Activated T-cell treated with anti-CD3 and anti-CD28 coated beads for 4 hours (primary cell): ENCODE measurements at regions not wholly inside any gene's neighbourhood (a gene's known extent, or its start where the extent isn't known, plus 50 kb on each side); places are given as distances from the start of the nearest gene placed in this dataset.
"Not testable (repeated sequence)": the region's sequence is repeated elsewhere in the genome, so short reads cannot be mapped to it uniquely, and the experiment has no call there.

ENCODE experiments used
- DNase-seq: peaks from one replicate; pipeline ENCODE4 v3.0.0-alpha.2; 2020

- no peak for DNase-seq
Measured at GRCh38 chr4:27123123-27123768, 262.6 kb downstream of the STIM2 start.

GRCh38 chr4:27123769-27124124 lies 263.1 kb downstream of the STIM2 start:
- no peak for DNase-seq

- not testable (repeated sequence) for DNase-seq
Measured at GRCh38 chr4:27126895-27127294, 266.3 kb downstream of the STIM2 start.

- DNase-seq, result no peak
Measured at GRCh38 chr4:27128443-27128842, 267.8 kb downstream of the STIM2 start.

GRCh38 chr4:27129871-27130366 lies 269.3 kb downstream of the STIM2 start:
- no peak for DNase-seq

GRCh38 chr4:27132497-27132896 lies 271.9 kb downstream of the STIM2 start:
- no peak for DNase-seq

GRCh38 chr4:27140486-27140885 lies 279.8 kb downstream of the STIM2 start:
- no peak for DNase-seq

- DNase-seq, result no peak
Measured at GRCh38 chr4:27141530-27141929, 280.9 kb downstream of the STIM2 start.

- no peak for DNase-seq
Measured at GRCh38 chr4:27142841-27143240, 282.2 kb downstream of the STIM2 start.

- DNase-seq, result no peak
Measured at GRCh38 chr4:27145597-27145996, 285.0 kb downstream of the STIM2 start.

- DNase-seq, result no peak
Measured at GRCh38 chr4:27148211-27148895, 287.7 kb downstream of the STIM2 start.

GRCh38 chr4:27149541-27150212 lies 289.0 kb downstream of the STIM2 start:
- no peak for DNase-seq

- no peak for DNase-seq
Measured at GRCh38 chr4:27152703-27153102, 292.1 kb downstream of the STIM2 start.

GRCh38 chr4:27154706-27155105 lies 294.1 kb downstream of the STIM2 start:
- DNase-seq, result no peak

- no peak for DNase-seq
Measured at GRCh38 chr4:27161191-27161590, 300.6 kb downstream of the STIM2 start.

GRCh38 chr4:27168783-27169182 lies 308.1 kb downstream of the STIM2 start:
- DNase-seq, result no peak

GRCh38 chr4:27173280-27173679 lies 312.6 kb downstream of the STIM2 start:
- no peak for DNase-seq

- DNase-seq, result no peak
Measured at GRCh38 chr4:27176400-27176799, 315.8 kb downstream of the STIM2 start.

GRCh38 chr4:27176881-27177280 lies 316.2 kb downstream of the STIM2 start:
- DNase-seq, result no peak

- no peak for DNase-seq
Measured at GRCh38 chr4:27178061-27178460, 317.4 kb downstream of the STIM2 start.

- no peak for DNase-seq
Measured at GRCh38 chr4:27181693-27182092, 321.1 kb downstream of the STIM2 start.

GRCh38 chr4:27182211-27182610 lies 321.6 kb downstream of the STIM2 start:
- no peak for DNase-seq

- DNase-seq, result no peak
Measured at GRCh38 chr4:27184508-27185155, 324.0 kb downstream of the STIM2 start.

- no peak for DNase-seq
Measured at GRCh38 chr4:27186710-27187109, 326.1 kb downstream of the STIM2 start.
